ENCODE measurements at regions not wholly inside any gene's neighbourhood (a gene's known extent, or its start where the extent isn't known, plus 50 kb on each side); places are given as distances from the start of the nearest gene placed in this dataset.

DNA sequence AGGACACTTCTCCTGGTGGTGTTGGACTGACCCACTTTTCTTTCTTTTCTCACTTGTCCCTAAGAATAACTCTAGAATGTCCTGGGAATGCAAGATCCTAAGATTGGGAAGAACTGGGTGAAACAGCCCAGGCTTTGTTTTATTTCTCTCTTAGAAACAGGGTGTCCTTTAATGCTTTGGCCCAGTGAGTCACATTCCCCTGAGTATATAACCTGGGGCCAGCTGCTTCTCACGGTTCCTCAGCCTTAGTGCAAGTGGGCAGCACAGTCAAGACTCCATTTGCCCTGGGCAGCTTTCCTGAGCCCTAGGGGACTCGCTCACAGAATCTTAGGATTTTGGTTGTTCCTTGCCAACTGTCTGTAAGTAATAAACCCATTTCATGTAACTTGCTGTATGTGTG, 355.0 kb downstream of the DSC3 start:
- H3K79me1 ChIP-seq (ENCODE audit: insufficient read depth, low read depth, low read length, poor library complexity, severe bottlenecking): no peaks in the 10 kb centered on the region
- TF ChIP-seq, protein P1, sequence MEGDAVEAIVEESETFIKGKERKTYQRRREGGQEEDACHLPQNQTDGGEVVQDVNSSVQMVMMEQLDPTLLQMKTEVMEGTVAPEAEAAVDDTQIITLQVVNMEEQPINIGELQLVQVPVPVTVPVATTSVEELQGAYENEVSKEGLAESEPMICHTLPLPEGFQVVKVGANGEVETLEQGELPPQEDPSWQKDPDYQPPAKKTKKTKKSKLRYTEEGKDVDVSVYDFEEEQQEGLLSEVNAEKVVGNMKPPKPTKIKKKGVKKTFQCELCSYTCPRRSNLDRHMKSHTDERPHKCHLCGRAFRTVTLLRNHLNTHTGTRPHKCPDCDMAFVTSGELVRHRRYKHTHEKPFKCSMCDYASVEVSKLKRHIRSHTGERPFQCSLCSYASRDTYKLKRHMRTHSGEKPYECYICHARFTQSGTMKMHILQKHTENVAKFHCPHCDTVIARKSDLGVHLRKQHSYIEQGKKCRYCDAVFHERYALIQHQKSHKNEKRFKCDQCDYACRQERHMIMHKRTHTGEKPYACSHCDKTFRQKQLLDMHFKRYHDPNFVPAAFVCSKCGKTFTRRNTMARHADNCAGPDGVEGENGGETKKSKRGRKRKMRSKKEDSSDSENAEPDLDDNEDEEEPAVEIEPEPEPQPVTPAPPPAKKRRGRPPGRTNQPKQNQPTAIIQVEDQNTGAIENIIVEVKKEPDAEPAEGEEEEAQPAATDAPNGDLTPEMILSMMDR (conservative IDR thresholded peaks at IDR 0.05): no peak
- no peak overlapping the region for H4K8ac ChIP-seq (replicated peaks; ENCODE audit: insufficient read length, low read depth, low read length)
- no peaks in the 10 kb centered on the region for H3K23me2 ChIP-seq (ENCODE audit: insufficient read length, low read depth, low read length, poor library complexity, severe bottlenecking)
- H3T11ph ChIP-seq (ENCODE audit: low read length): no peak overlapping the region
- H2AFZ ChIP-seq (ENCODE audit: low read length): no peak overlapping the region
- no peaks in the 10 kb centered on the region for H3K79me2 ChIP-seq (ENCODE audit: insufficient read depth, low read length)
- DNase-seq: no peak
- H2BK15ac ChIP-seq (ENCODE audit: low read depth, low read length): no peak overlapping the region
- H2BK12ac ChIP-seq (ENCODE audit: insufficient read length, low read depth, low read length): no peak overlapping the region
- no peak overlapping the region for H3K4me2 ChIP-seq (ENCODE audit: insufficient read depth, insufficient read length, low read length)
- H3K23ac ChIP-seq (ENCODE audit: insufficient read length, low read depth, low read length): no peak overlapping the region
- H4K20me1 ChIP-seq (ENCODE audit: control insufficient read depth, insufficient read depth, insufficient read length): no peaks in the 10 kb centered on the region
- H4K91ac ChIP-seq (ENCODE audit: insufficient read length, low read depth, low read length): no peak overlapping the region
- H3K4ac ChIP-seq (ENCODE audit: low read depth, low read length): no peak overlapping the region
- no peaks in the 10 kb centered on the region for H3K27me3 Mint-ChIP-seq (ENCODE audit: low read depth)
- no peaks in the 10 kb centered on the region for H3K27me3 ChIP-seq (ENCODE audit: insufficient read depth, low read length)
- H3K4me1 ChIP-seq (ENCODE audit: insufficient read depth, low read length): no peaks in the 10 kb centered on the region; the same call in 1 of the 2 replicates
- H3K36me3 Mint-ChIP-seq (ENCODE audit: insufficient read depth in 1 of 3, low read depth in 3 of 3): no peaks in the 10 kb centered on the region
- no peak overlapping the region for H2BK120ac ChIP-seq (ENCODE audit: low read depth, low read length, poor library complexity, severe bottlenecking)
- no peak overlapping the region for H3K9ac ChIP-seq (ENCODE audit: extremely low read depth, insufficient read length, low read length)
- peaks cover 3% of the 10 kb centered on the region in 2 experiments; a peak in 1 of 4 replicates for H3K4me1 Mint-ChIP-seq
- no peaks in the 10 kb centered on the region for H3K9me3 Mint-ChIP-seq
- no peak overlapping the region for H3K27ac ChIP-seq (ENCODE audit: insufficient read length, low read depth, low read length)
- H3K18ac ChIP-seq (ENCODE audit: insufficient read length, low read depth, low read length): no peak overlapping the region
- H2AK5ac ChIP-seq (ENCODE audit: insufficient read length, low read length): no peak overlapping the region
- no peak overlapping the region for H3K14ac ChIP-seq (ENCODE audit: insufficient read depth, low read length)
- no CpG with 5 or more reads among the region's 2 CpGs for WGBS (ENCODE audit: extremely low coverage, insufficient read length, low lambda C conversion rate)
- H3K4me3 Mint-ChIP-seq: no peak overlapping the region
- no peak overlapping the region for H3K27ac Mint-ChIP-seq
- H2BK5ac ChIP-seq (ENCODE audit: insufficient read length, low read length): no peak overlapping the region
- H3K56ac ChIP-seq (ENCODE audit: insufficient read length, low read depth, low read length): no peak overlapping the region
- H3K9me3 ChIP-seq (ENCODE audit: control insufficient read depth, low read depth, low read length): no peaks in the 10 kb centered on the region
- no peak overlapping the region for H4K5ac ChIP-seq (ENCODE audit: insufficient read length, low read depth, low read length)
- no peak overlapping the region for H2BK20ac ChIP-seq (ENCODE audit: low read depth, low read length, poor library complexity, severe bottlenecking)
